ENCODE measurements at regions not wholly inside any gene's neighbourhood (a gene's known extent, or its start where the extent isn't known, plus 50 kb on each side); places are given as distances from the start of the nearest gene placed in this dataset.

DNA sequence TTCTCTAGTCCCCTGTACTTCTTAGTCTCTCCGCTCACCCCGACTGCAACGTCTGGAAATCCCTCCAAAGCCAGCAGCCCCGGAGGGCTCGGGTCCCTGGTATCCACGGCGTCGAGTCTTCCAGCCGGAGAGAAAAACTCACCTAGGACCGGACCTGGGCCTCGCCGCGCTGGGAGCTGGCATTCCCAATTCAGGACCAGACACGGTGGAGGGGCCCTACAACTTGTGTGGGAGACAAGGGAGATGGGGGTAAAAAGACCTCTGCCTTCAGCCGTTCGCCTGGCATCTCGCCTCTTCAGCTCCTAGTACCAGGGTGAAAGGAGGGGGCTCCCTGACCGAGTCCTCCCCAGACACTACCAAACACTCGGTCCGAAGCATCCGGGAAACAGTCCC lies 64.3 kb downstream of the GPX5 start:
- TF ChIP-seq, protein P1, sequence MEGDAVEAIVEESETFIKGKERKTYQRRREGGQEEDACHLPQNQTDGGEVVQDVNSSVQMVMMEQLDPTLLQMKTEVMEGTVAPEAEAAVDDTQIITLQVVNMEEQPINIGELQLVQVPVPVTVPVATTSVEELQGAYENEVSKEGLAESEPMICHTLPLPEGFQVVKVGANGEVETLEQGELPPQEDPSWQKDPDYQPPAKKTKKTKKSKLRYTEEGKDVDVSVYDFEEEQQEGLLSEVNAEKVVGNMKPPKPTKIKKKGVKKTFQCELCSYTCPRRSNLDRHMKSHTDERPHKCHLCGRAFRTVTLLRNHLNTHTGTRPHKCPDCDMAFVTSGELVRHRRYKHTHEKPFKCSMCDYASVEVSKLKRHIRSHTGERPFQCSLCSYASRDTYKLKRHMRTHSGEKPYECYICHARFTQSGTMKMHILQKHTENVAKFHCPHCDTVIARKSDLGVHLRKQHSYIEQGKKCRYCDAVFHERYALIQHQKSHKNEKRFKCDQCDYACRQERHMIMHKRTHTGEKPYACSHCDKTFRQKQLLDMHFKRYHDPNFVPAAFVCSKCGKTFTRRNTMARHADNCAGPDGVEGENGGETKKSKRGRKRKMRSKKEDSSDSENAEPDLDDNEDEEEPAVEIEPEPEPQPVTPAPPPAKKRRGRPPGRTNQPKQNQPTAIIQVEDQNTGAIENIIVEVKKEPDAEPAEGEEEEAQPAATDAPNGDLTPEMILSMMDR (IDR thresholded peaks at IDR 0.05) = no peak
- no peak for TF ChIP-seq POLR2A (IDR thresholded peaks at IDR 0.05)
- no peaks in the 10 kb centered on the region for H3K4me1 ChIP-seq

GRCh38 chr6:28597217-28597835 lies 71.6 kb downstream of the GPX5 start:
- TF ChIP-seq POLR2A (IDR thresholded peaks at IDR 0.05) = no peak
- TF ChIP-seq, protein P1 (IDR thresholded peaks at IDR 0.05) = no peak
- DNase-seq = no peak
- Histone ChIP-seq H3K4me1 (no peaks in the 10 kb centered on the region), H3K36me3 (no peaks in the 10 kb centered on the region), H3K27ac (no peak overlapping the region), H3K9me3 (no peaks in the 10 kb centered on the region), H3K27me3 (no peaks in the 10 kb centered on the region), H3K4me3 (no peak overlapping the region)

More for the DNA sequence above, 64.3 kb downstream of the GPX5 start:
- DNase-seq = no peak
- Histone ChIP-seq H3K27ac (no peak overlapping the region), H3K27me3 (peaks cover 0 to 13% of the 10 kb centered on the region in 2 donors), H3K36me3 (no peaks in the 10 kb centered on the region), H3K9me3 (no peaks in the 10 kb centered on the region), H3K4me3 (no peak overlapping the region)

GRCh38 chr6:28597924-28598722 lies 72.4 kb downstream of the GPX5 start:
- no peak for DNase-seq
- no peak overlapping the region for H3K4me3 ChIP-seq
- TF ChIP-seq, protein P1 (IDR thresholded peaks at IDR 0.05) = no peak
- no peak for TF ChIP-seq POLR2A (IDR thresholded peaks at IDR 0.05)

DNA sequence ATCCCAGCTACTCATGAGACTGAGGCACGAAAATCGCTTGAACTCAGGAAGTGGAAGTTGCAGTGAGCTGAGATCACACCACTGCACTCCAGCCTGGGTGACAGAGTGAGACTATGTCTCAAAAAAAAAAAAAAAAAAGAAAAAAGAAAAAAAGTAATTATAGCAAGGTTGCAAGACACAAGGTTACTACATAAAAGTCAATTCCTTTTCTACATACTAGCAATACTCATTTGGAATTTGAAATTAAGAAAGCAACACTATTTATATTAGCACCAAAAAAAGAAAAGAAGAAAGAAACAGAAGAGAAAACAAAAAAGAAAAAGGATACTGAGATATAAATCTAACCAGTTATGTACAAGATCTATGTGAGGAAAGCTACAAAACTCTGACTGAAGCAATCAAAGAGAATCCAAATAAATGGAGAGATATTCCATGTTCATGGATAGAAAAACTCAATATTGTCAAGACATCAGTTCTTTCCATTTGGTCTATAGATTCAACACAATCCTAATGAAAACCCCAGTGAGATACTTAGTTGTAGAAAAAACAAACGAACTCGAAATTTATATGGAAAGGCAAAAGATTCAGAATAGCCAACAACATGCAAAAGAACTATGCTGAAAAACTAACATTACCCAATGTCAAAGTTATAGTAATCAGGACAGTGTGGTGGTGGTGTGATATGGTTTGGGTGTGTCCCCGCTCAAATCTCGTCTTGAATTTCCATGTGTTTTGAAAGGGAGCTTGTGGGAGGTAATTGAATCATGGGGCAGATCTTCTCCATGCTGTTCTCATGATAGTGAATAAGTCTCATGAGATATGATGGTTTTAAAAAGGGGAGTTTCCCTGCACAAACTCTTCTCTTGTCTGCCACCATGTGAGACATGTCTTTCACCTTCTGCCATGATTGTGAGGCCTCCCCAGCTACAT lies 73.3 kb downstream of the GPX5 start:
- Histone ChIP-seq H3K4me1 (no peaks in the 10 kb centered on the region), H3K4me3 (no peak overlapping the region), H3K36me3 (no peaks in the 10 kb centered on the region), H3K9me3 (no peaks in the 10 kb centered on the region), H3K27me3 (no peaks in the 10 kb centered on the region), H3K27ac (no peak overlapping the region)
- DNase-seq = no peak
- TF ChIP-seq POLR2A (IDR thresholded peaks at IDR 0.05) = no peak
- TF ChIP-seq, protein P1 (IDR thresholded peaks at IDR 0.05) = no peak

More at GRCh38 chr6:28597924-28598722, 72.4 kb downstream of the GPX5 start:
- Histone ChIP-seq H3K4me1 (no peaks in the 10 kb centered on the region), H3K27ac (no peak overlapping the region), H3K9me3 (no peaks in the 10 kb centered on the region), H3K36me3 (no peaks in the 10 kb centered on the region), H3K27me3 (no peaks in the 10 kb centered on the region)

- Histone ChIP-seq H3K27ac (no peak overlapping the region), H3K4me3 (no peak overlapping the region)
- DNase-seq = no peak
These were observed 74.6 kb downstream of the GPX5 start for GRCh38 chr6:28600245-28600644.

More at GRCh38 chr6:28600245-28600644, 74.6 kb downstream of the GPX5 start:
- Histone ChIP-seq H3K9me3 (no peaks in the 10 kb centered on the region), H3K27me3 (no peaks in the 10 kb centered on the region), H3K36me3 (no peaks in the 10 kb centered on the region), H3K4me1 (no peaks in the 10 kb centered on the region)
- TF ChIP-seq, protein P1 (IDR thresholded peaks at IDR 0.05) = no peak
- TF ChIP-seq POLR2A (IDR thresholded peaks at IDR 0.05) = no peak
